Psoas muscle (tissue), 7 donors: ENCODE measurements at regions not wholly inside any gene's neighbourhood (a gene's known extent, or its start where the extent isn't known, plus 50 kb on each side); places are given as distances from the start of the nearest gene placed in this dataset.

ENCODE experiments used
- ATAC-seq, 4 donors: fragments of 200-7000 bp; cut with Tn5 transposase; one replicate each; pipeline ENCODE4 v1.9.1; 2020; ENCODE audit warnings: moderate library complexity in 3 of 4, mild to moderate bottlenecking in 2 of 4
- DNase-seq, 2 donors: peaks; one replicate each; pipeline ENCODE4 v3.0.0-alpha.2; 2020
- H3K27ac ChIP-seq: fragments of 200-600 bp; one replicate; pipeline ENCODE4 v1.8.0; 2022
- H3K27me3 ChIP-seq, 3 donors: fragments of 200-600 bp in 1 of 3; one replicate each; pipeline versions ENCODE4 v1.6.1 to v1.8.0; 2013 to 2022; ENCODE audit warnings: low read length in 2 of 3, mild to moderate bottlenecking in 2 of 3, moderate library complexity in 1 of 3; ENCODE audit not compliant: insufficient read depth in 3 of 3
- H3K36me3 ChIP-seq, 2 donors: fragments of 200-600 bp in 1 of 2; one replicate each; pipeline versions ENCODE4 v1.6.1 to v1.8.0; 2013 to 2022; ENCODE audit warnings: low read depth in 1 of 2, mild to moderate bottlenecking in 1 of 2, moderate library complexity in 1 of 2; ENCODE audit not compliant: insufficient read depth in 1 of 2
- H3K4me1 ChIP-seq: fragments of 200-600 bp; one replicate; pipeline ENCODE4 v1.8.0; 2022
- H3K4me3 ChIP-seq: fragments of 200-600 bp; one replicate; pipeline ENCODE4 v1.8.0; 2022; ENCODE audit warnings: mild to moderate bottlenecking
- H3K9me3 ChIP-seq: fragments of 200-600 bp; one replicate; pipeline ENCODE4 v1.8.0; 2022
- WGBS, 3 donors: extraction: QIAGEN DNeasy Blood & Tissue Kit; methylation state at CpG; one replicate each; pipeline versions ENCODE4 v1.1.6 to v1.1.7; 2013; 5-methylcytosine and 5-hydroxymethylcytosine counted together
- intact Hi-C, 2 donors: fragments of 100-400 bp; cut with DNase I; formaldehyde crosslinking; loops; one replicate each; pipeline versions ENCODE4 v1.11.0 to v1.14.2; 2022
- TF ChIP-seq, protein P1 (sequence below): fragments of 200-600 bp; IDR thresholded peaks from one replicate; pipeline ENCODE4 v1.8.0; 2022; ENCODE audit warnings: antibody characterized with exemption
- donor health status: healthy with polysubstance abuse.
- donor health status: DM: no; HTN: no; CAD: no; lungs with moderate emphysema.
- donor health status: Bipolar disorder and iron deficiency.
- donor health status: healthy.
- donor health status: DM: yes; HTN: yes; CAD: no.
- donor health status: DM: no; HTN: no; CAD: no.
- donor health status: DM: yes; HTN: yes; CAD: no.

DNA sequence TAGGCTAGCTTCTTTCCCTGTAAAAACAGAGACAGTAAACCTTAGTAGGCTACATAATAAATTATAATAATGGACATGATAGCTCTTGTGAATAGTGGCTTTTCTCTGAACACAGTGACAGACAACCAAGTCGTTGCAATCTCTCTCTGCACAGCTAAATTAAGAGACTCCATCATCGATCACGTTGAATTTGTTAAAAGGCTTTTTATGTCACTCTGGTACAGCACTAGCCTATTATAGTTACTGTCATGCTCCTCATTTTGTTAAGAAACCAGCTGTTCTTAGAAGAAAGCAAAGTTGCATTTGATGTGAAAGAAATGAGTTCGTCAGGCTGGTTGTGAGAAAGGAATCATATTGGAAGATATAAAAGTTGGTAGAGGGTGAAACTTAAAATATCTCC is 50.3 kb upstream of the ARHGAP28 start:
- DNase-seq (no peak), ATAC-seq (no peak)
- Histone ChIP-seq H3K4me3 (no peak overlapping the region), H3K4me1 (no peaks in the 10 kb centered on the region), H3K27ac (no peak overlapping the region), H3K9me3 (no peaks in the 10 kb centered on the region), H3K36me3 (no peaks in the 10 kb centered on the region), H3K27me3 (no peaks in the 10 kb centered on the region)
- intact Hi-C loops: no loop called here
- 41 to 56% (median 50%) methylated on average over 4 of the region's 4 CpGs for WGBS, 3 donors
- TF ChIP-seq, protein P1, sequence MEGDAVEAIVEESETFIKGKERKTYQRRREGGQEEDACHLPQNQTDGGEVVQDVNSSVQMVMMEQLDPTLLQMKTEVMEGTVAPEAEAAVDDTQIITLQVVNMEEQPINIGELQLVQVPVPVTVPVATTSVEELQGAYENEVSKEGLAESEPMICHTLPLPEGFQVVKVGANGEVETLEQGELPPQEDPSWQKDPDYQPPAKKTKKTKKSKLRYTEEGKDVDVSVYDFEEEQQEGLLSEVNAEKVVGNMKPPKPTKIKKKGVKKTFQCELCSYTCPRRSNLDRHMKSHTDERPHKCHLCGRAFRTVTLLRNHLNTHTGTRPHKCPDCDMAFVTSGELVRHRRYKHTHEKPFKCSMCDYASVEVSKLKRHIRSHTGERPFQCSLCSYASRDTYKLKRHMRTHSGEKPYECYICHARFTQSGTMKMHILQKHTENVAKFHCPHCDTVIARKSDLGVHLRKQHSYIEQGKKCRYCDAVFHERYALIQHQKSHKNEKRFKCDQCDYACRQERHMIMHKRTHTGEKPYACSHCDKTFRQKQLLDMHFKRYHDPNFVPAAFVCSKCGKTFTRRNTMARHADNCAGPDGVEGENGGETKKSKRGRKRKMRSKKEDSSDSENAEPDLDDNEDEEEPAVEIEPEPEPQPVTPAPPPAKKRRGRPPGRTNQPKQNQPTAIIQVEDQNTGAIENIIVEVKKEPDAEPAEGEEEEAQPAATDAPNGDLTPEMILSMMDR: no peak
